ENCODE measurements at regions not wholly inside any gene's neighbourhood (a gene's known extent, or its start where the extent isn't known, plus 50 kb on each side); places are given as distances from the start of the nearest gene placed in this dataset.

DNA sequence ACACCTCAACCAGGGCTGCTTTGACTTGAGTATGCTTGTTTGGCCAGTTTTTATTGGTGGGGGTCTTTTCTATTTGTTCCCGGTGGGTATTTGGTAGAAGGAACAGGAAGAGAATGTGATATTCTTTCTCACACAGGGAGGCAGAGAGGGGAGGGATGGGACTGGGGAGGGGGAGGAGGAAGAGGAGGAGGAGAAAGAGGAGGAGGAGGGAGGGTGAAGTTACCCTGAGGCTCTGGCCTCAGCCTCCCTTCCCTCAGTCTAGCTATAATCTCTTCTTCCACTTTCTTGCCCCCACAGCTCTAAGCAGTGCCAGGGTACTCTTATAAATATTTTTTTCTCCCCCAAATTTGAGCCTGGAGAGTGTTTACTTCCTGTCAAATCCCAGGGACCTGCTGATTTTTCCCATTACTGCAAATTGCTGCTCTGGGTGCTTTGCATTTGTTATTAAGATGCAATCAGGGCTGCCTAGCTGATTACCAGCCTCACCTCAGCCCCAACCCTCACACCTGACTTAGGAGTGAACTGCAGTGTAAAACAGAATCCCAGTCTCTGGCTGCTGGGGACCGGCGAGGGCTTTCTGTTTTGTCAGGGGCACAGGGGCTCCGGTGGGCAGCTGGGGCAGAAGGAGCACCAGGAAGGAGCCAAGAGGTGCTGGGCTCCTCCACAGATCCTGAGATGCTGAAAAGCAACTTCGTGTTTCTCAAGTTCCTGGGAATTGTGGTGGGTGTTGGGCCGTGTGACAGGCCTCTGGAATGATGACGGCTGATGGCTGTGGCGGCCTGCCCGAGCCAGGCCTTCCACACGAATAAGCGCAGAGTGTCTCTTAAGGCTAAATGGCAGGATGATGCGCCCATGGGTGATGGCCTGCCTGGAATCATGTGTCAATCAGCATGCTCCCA lies 141.4 kb downstream of the CD83 start:
- in situ Hi-C loops (cut with MboI; ENCODE audit: low sequenced_read_pairs in 4 of 4) (no loop called here), intact Hi-C loops (cut with DNase I; ENCODE audit: low total_unique reads) (no loop called here)
- no peak for ATAC-seq
- DNase-seq = no peak
- H3K4me3 ChIP-seq = no peak overlapping the region
- peaks cover 0 to 2% (median 0%) of the 10 kb centered on the region in 3 donors for H3K9me3 ChIP-seq
- H3K36me3 ChIP-seq = no peaks in the 10 kb centered on the region
- TF ChIP-seq, protein P1, sequence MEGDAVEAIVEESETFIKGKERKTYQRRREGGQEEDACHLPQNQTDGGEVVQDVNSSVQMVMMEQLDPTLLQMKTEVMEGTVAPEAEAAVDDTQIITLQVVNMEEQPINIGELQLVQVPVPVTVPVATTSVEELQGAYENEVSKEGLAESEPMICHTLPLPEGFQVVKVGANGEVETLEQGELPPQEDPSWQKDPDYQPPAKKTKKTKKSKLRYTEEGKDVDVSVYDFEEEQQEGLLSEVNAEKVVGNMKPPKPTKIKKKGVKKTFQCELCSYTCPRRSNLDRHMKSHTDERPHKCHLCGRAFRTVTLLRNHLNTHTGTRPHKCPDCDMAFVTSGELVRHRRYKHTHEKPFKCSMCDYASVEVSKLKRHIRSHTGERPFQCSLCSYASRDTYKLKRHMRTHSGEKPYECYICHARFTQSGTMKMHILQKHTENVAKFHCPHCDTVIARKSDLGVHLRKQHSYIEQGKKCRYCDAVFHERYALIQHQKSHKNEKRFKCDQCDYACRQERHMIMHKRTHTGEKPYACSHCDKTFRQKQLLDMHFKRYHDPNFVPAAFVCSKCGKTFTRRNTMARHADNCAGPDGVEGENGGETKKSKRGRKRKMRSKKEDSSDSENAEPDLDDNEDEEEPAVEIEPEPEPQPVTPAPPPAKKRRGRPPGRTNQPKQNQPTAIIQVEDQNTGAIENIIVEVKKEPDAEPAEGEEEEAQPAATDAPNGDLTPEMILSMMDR (IDR thresholded peaks at IDR 0.05 in 4 of 5, conservative IDR thresholded peaks at IDR 0.05 in 1 of 5) = no peak
- no peak for TF ChIP-seq POLR2A (IDR thresholded peaks at IDR 0.05)
- H3K27ac ChIP-seq = no peak overlapping the region
- no peaks in the 10 kb centered on the region for H3K27me3 ChIP-seq
- no peaks in the 10 kb centered on the region for H3K4me1 ChIP-seq

DNA sequence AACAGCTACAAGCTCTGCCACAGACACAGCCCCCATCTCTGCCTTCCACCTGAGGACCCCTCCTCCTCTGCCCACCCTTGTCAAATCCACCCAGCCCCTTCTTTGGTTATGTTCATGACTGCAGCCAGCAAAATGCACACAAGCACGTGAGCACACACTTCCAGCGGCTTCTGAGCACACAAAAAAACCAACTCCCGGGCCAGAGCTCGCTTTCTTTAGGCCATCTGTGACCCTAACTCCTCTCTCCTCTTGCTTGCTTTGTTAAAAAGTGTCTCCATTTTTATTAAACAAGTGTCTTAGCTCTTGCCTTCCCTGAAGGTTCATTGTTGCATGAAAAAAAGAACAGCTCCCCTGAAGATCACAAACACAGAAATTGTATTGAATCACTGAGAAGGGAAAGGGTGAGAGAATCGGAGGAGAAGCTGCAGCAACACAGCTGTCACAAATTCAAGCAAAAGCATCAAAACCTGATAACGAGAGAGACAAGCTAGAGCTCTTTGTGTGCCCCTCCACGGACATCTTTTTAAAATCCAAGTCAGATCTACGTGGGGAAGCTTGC lies 142.1 kb downstream of the CD83 start:
- in situ Hi-C loops (cut with MboI; ENCODE audit: low sequenced_read_pairs in 4 of 4) = no loop called here
- TF ChIP-seq POLR2A (IDR thresholded peaks at IDR 0.05) = no peak
- TF ChIP-seq, protein P1 (IDR thresholded peaks at IDR 0.05 in 4 of 5, conservative IDR thresholded peaks at IDR 0.05 in 1 of 5) = no peak
- Histone ChIP-seq H3K27ac (no peak overlapping the region), H3K9me3 (peaks cover 0 to 8% (median 0%) of the 10 kb centered on the region in 3 donors), H3K4me1 (no peaks in the 10 kb centered on the region), H3K27me3 (no peaks in the 10 kb centered on the region), H3K4me3 (no peak overlapping the region), H3K36me3 (no peaks in the 10 kb centered on the region)
- intact Hi-C loops (cut with DNase I; ENCODE audit: low total_unique reads) = no loop called here
- DNase-seq (no peak), ATAC-seq (no peak)

DNA sequence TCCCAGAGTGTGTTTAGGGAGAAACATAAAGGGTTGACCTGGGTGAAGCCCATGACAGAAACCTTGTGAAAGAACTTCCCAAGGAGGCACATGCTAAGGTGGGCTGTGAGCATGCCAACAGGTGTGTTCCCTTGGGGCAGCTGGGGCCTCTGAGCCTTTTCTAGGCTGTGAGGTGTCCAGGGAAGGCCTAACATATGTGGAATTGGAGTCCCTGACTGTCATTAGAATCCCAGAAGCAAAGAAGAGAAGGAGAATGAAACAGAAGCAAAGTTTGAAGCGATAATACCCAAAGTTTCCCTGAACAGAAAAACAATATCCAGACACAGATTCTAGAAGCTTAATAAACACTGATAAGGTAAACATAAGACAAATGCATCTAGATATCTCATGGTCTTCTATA lies 143.3 kb downstream of the CD83 start:
- H3K4me3 ChIP-seq = no peak overlapping the region
- TF ChIP-seq POLR2A (IDR thresholded peaks at IDR 0.05) = no peak
- intact Hi-C loops (cut with DNase I; ENCODE audit: low total_unique reads) (no loop called here), in situ Hi-C loops (cut with MboI; ENCODE audit: low sequenced_read_pairs in 4 of 4) (no loop called here)
- H3K9me3 ChIP-seq = peaks cover 0 to 8% (median 0%) of the 10 kb centered on the region in 3 donors
- no peak for ATAC-seq
- H3K4me1 ChIP-seq = no peaks in the 10 kb centered on the region
- DNase-seq = no peak
- H3K27ac ChIP-seq = no peak overlapping the region
- no peaks in the 10 kb centered on the region for H3K27me3 ChIP-seq
- H3K36me3 ChIP-seq = no peaks in the 10 kb centered on the region

DNA sequence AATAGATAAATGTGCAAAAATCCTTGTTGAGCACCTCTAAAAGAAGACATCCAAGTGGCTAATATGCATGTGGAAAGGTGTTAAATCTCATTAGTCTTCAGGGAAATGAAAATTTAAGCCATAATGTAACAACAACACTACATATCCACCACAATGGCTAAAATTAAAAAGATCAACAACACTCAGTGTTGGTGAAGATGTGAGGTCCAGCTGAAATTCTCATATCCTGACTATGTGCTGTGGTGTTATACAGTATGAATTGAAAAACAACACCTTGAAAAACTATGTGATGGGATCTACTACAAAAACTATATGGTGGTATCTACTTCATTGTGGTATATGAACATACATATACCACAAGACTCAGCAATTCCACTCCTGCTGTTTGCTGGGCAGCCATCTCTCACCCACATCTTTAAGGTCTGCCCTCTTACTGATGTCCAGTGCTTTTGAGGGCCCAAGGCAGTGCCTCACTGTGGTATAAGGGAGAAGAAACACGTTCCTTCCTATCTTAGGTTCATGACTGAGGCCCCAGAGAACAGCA lies 146.4 kb downstream of the CD83 start:
- Histone ChIP-seq H3K36me3 (no peaks in the 10 kb centered on the region), H3K27me3 (no peaks in the 10 kb centered on the region), H3K4me3 (no peak overlapping the region), H3K27ac (no peak overlapping the region), H3K4me1 (no peaks in the 10 kb centered on the region), H3K9me3 (peaks cover 0 to 8% (median 0%) of the 10 kb centered on the region in 3 donors)
- in situ Hi-C loops (cut with MboI; ENCODE audit: low sequenced_read_pairs in 4 of 4) (no loop called here), intact Hi-C loops (cut with DNase I; ENCODE audit: low total_unique reads) (no loop called here)
- TF ChIP-seq, protein P1 (IDR thresholded peaks at IDR 0.05 in 4 of 5, conservative IDR thresholded peaks at IDR 0.05 in 1 of 5) = no peak
- TF ChIP-seq POLR2A (IDR thresholded peaks at IDR 0.05) = no peak
- no peak for DNase-seq
- no peak for ATAC-seq
